Natural killer cell (primary cell): ENCODE measurements at regions not wholly inside any gene's neighbourhood (a gene's known extent, or its start where the extent isn't known, plus 50 kb on each side); places are given as distances from the start of the nearest gene placed in this dataset.
"Not testable (repeated sequence)": the region's sequence is repeated elsewhere in the genome, so short reads cannot be mapped to it uniquely, and the experiment has no call there.

Experiments used
- ATAC-seq, 3 donors: fragments of 150-1000 bp in 2 of 3; fragments of 200-7000 bp in 1 of 3; cut with Tn5 transposase; 1 replicate in 1 of 3; 2 replicates in 2 of 3; pipeline ENCODE4 v1.10.0; 2021; ENCODE audit warnings: mild to moderate bottlenecking in 2 of 3, moderate library complexity in 2 of 3
- DNase-seq, 2 donors: peaks; one replicate each; pipeline versions ENCODE4 v3.0.0 to v3.0.0-alpha.2; 2013 to 2021; ENCODE audit warnings: mixed read lengths in 1 of 2
- H3K27ac ChIP-seq: one replicate; pipeline ENCODE4 v1.5.1; 2013; ENCODE audit warnings: mild to moderate bottlenecking, low read length
- H3K27me3 ChIP-seq: one replicate; pipeline ENCODE4 v1.6.1; 2013; ENCODE audit warnings: low read length; ENCODE audit not compliant: control insufficient read depth, insufficient read depth
- H3K36me3 ChIP-seq: one replicate; pipeline ENCODE4 v1.6.1; 2013; ENCODE audit warnings: low read length; ENCODE audit not compliant: control insufficient read depth, insufficient read depth
- H3K4me1 ChIP-seq: one replicate; pipeline ENCODE4 v1.6.1; 2013; ENCODE audit warnings: low read length; ENCODE audit not compliant: control insufficient read depth, insufficient read depth
- H3K4me3 ChIP-seq: one replicate; pipeline ENCODE4 v1.5.1; 2013; ENCODE audit warnings: low read length
- H3K9me3 ChIP-seq: one replicate; pipeline ENCODE4 v1.6.1; 2013; ENCODE audit warnings: low read length; ENCODE audit not compliant: control insufficient read depth, insufficient read depth
- H3K27ac Mint-ChIP-seq, 2 donors: one replicate each; pipeline ENCODE4 v1.8.0; 2022; ENCODE audit warnings: mild to moderate bottlenecking in 2 of 2, mixed read lengths in 2 of 2, moderate library complexity in 1 of 2
- H3K27me3 Mint-ChIP-seq, 2 donors: one replicate each; pipeline ENCODE4 v1.8.0; 2022; ENCODE audit warnings: low read depth in 2 of 2, mixed read lengths in 2 of 2
- H3K36me3 Mint-ChIP-seq: one replicate; pipeline ENCODE4 v1.8.0; 2022; ENCODE audit warnings: mixed read lengths
- H3K4me1 Mint-ChIP-seq, 2 donors: one replicate each; pipeline ENCODE4 v1.8.0; 2022; ENCODE audit warnings: mixed read lengths in 2 of 2
- H3K4me3 Mint-ChIP-seq: one replicate; pipeline ENCODE4 v1.8.0; 2022; ENCODE audit warnings: mild to moderate bottlenecking, moderate library complexity, mixed read lengths
- H3K9me3 Mint-ChIP-seq, 2 donors: one replicate each; pipeline ENCODE4 v1.8.0; 2022; ENCODE audit warnings: mixed read lengths in 2 of 2
- WGBS: methylation state at CpG from one replicate; pipeline ENCODE4 v1.1.7; 2013; ENCODE audit warnings: missing lambda C conversion rate; ENCODE audit not compliant: insufficient coverage; 5-methylcytosine and 5-hydroxymethylcytosine counted together
- intact Hi-C: fragments of 100-400 bp; cut with micrococcal nuclease; formaldehyde crosslinking; loops from one replicate; pipeline ENCODE4 v1.14.2; 2022
- TF ChIP-seq, protein P1 (sequence below): fragments of 200-600 bp; IDR thresholded peaks from one replicate; pipeline ENCODE4 v1.8.0; 2022; ENCODE audit warnings: antibody characterized with exemption

DNA sequence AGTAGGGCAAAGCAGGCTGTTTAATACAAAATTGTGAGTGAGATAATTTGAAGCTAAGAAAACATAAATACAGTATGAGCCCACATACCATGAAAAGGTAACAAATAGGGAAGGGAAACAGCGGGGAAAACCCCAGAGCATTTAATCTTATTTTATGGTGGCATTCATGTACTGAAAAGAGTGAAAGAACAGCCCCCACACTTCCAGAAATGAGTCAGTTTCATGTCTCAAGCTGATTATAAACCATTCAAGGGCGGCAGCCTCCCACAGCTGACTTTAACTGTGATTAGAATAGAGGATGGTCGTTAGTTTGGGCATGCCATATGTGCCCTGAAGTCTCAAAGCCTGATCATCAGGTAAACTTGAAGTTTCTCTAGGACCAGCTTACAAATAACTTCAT lies 64.5 kb downstream of the FOXG1 start:
- DNase-seq = no peak
- Histone ChIP-seq H3K4me3 (no peak overlapping the region), H3K9me3 (no peaks in the 10 kb centered on the region), H3K4me1 (no peaks in the 10 kb centered on the region), H3K36me3 (no peaks in the 10 kb centered on the region), H3K27ac (no peak overlapping the region), H3K27me3 (no peaks in the 10 kb centered on the region)
- no peak overlapping the region for H3K27ac Mint-ChIP-seq
- H3K4me3 Mint-ChIP-seq = no peak overlapping the region
- WGBS = 57% methylated on average over 1 of the region's 3 CpGs
- TF ChIP-seq, protein P1, sequence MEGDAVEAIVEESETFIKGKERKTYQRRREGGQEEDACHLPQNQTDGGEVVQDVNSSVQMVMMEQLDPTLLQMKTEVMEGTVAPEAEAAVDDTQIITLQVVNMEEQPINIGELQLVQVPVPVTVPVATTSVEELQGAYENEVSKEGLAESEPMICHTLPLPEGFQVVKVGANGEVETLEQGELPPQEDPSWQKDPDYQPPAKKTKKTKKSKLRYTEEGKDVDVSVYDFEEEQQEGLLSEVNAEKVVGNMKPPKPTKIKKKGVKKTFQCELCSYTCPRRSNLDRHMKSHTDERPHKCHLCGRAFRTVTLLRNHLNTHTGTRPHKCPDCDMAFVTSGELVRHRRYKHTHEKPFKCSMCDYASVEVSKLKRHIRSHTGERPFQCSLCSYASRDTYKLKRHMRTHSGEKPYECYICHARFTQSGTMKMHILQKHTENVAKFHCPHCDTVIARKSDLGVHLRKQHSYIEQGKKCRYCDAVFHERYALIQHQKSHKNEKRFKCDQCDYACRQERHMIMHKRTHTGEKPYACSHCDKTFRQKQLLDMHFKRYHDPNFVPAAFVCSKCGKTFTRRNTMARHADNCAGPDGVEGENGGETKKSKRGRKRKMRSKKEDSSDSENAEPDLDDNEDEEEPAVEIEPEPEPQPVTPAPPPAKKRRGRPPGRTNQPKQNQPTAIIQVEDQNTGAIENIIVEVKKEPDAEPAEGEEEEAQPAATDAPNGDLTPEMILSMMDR = no peak
- no peaks in the 10 kb centered on the region for H3K4me1 Mint-ChIP-seq
- H3K36me3 Mint-ChIP-seq = peaks cover 14% of the 10 kb centered on the region
- no peak for ATAC-seq
- intact Hi-C loops = no loop called here
- no peaks in the 10 kb centered on the region for H3K27me3 Mint-ChIP-seq
- peaks cover 8 to 14% of the 10 kb centered on the region in 2 donors for H3K9me3 Mint-ChIP-seq

DNA sequence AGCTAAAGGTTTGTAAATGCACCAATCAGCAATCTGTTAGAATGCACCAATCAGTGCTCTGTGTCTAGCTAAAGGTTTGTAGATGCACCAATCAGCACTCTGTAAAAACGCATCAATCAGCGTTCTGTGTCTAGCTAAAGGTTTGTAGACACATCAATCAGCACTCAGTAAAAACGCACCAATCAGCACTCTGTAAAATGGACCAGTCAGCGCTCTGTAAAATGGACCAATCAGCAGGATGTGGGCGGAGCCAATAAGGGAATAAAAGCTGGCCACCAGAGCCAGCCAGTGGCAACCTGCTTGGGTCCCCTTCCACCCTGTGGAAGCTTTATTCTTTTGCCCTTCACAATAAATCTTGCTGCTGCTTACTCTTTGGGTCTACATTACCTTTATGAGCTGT lies 76.0 kb downstream of the FOXG1 start:
- H3K4me3 ChIP-seq, H3K27ac ChIP-seq, intact Hi-C loops, H3K27me3 Mint-ChIP-seq, H3K36me3 ChIP-seq, H3K27me3 ChIP-seq, DNase-seq, H3K4me1 ChIP-seq, H3K4me3 Mint-ChIP-seq, H3K4me1 Mint-ChIP-seq, ATAC-seq, H3K9me3 ChIP-seq, H3K27ac Mint-ChIP-seq: not testable (repeated sequence)
- H3K36me3 Mint-ChIP-seq = peaks cover 13% of the 10 kb centered on the region
- H3K9me3 Mint-ChIP-seq = peaks cover 12 to 25% of the 10 kb centered on the region in 2 donors
- 85% methylated on average over 5 of the region's 5 CpGs for WGBS

DNA sequence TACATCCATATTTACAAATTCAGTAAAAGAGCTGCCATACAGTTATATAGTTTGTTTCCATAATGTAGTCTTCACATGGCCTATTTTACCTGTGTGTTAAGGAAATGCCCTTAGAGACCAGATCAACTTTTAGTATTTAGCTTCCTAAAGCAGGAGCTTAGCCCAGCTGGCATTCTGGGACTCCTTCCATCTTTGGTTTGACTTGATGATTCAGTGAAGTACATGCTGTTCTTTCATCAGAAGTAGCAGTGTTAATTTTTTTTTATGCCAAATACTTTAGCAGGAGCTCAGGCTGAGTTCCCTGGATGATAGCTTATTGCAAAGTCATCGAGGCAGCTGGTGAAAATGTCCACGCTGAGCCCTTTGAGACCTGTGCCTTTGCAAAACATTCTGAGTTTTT lies 101.0 kb downstream of the FOXG1 start:
- no peaks in the 10 kb centered on the region for H3K27me3 ChIP-seq
- H3K4me3 ChIP-seq = no peak overlapping the region
- H3K27ac ChIP-seq = no peak overlapping the region
- no peaks in the 10 kb centered on the region for H3K4me1 ChIP-seq
- Mint-ChIP-seq H3K27ac (no peak overlapping the region), H3K36me3 (no peaks in the 10 kb centered on the region), H3K9me3 (peaks cover 23% of the 10 kb centered on the region in 2 donors), H3K4me1 (no peaks in the 10 kb centered on the region), H3K27me3 (no peaks in the 10 kb centered on the region), H3K4me3 (no peak overlapping the region)
- H3K9me3 ChIP-seq = no peaks in the 10 kb centered on the region
- intact Hi-C loops = no loop called here
- TF ChIP-seq, protein P1 = no peak
- DNase-seq (no peak), ATAC-seq (no peak)
- H3K36me3 ChIP-seq = no peaks in the 10 kb centered on the region
- 64% methylated on average over 2 of the region's 2 CpGs for WGBS

DNA sequence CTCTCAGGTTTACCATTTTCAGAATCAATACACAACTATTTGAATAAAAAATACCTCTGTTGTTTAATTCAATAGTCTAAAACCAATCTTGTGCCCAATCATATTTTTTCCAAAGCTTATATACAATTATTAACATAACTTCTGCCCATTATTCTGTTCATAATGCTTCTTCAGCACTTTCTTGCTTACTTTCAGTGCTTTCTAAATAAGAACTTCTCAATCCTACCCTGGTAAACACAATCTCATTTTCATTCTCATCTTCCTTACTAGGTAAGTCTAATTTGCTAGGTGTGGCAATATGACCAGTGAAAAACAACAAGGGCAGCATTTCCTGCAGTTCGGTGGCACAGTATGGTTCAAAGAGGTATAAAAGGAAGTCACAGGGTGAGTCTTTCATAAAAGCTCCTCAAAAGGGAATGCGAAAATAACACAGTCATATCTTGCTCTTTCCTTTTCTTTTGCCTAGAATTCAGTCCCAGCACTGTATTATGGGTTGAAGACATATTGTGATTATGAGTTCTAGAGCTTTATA lies 103.5 kb downstream of the FOXG1 start:
- no peaks in the 10 kb centered on the region for H3K4me1 ChIP-seq
- Mint-ChIP-seq H3K4me1 (no peaks in the 10 kb centered on the region), H3K27ac (no peak overlapping the region), H3K36me3 (no peaks in the 10 kb centered on the region), H3K9me3 (peaks cover 20 to 21% of the 10 kb centered on the region in 2 donors), H3K27me3 (no peaks in the 10 kb centered on the region), H3K4me3 (no peak overlapping the region)
- WGBS = 7% methylated on average over 2 of the region's 2 CpGs
- no peak overlapping the region for H3K27ac ChIP-seq
- DNase-seq = no peak
- no peaks in the 10 kb centered on the region for H3K27me3 ChIP-seq
- intact Hi-C loops = no loop called here
- H3K9me3 ChIP-seq = no peaks in the 10 kb centered on the region
- H3K4me3 ChIP-seq = no peak overlapping the region
- TF ChIP-seq, protein P1 = no peak
- ATAC-seq = no peak
- H3K36me3 ChIP-seq = no peaks in the 10 kb centered on the region
